SK-N-SH treated with all-trans-retinoic acid at 6 μM for 48 hours (cell line): ENCODE measurements at regions not wholly inside any gene's neighbourhood (a gene's known extent, or its start where the extent isn't known, plus 50 kb on each side); places are given as distances from the start of the nearest gene placed in this dataset.

Experiments
- ARNTL ChIP-seq: fragments of 450-650 bp; formaldehyde crosslinking; IDR thresholded peaks from 2 replicates; pipeline ENCODE4 v1.5.0; 2020; ENCODE audit warnings: low read depth, mild to moderate bottlenecking, moderate library complexity, borderline replicate concordance
- CREB5 ChIP-seq: fragments of 250-450 bp; sonication (Bioruptor Pico); IDR thresholded peaks from 2 replicates; pipeline ENCODE4 v1.5.1; 2020; ENCODE audit warnings: low read depth, mild to moderate bottlenecking, moderate library complexity
- PATZ1 ChIP-seq: fragments of 250-450 bp; sonication (Bioruptor Pico); IDR thresholded peaks from 2 replicates; pipeline ENCODE4 v1.8.0; 2020; ENCODE audit warnings: mild to moderate bottlenecking, moderate library complexity, borderline replicate concordance
- TOX ChIP-seq: fragments of 250-450 bp; sonication (Bioruptor Pico); IDR thresholded peaks from 2 replicates; pipeline ENCODE4 v1.8.0; 2021; ENCODE audit warnings: mild to moderate bottlenecking, moderate library complexity, borderline replicate concordance

DNA sequence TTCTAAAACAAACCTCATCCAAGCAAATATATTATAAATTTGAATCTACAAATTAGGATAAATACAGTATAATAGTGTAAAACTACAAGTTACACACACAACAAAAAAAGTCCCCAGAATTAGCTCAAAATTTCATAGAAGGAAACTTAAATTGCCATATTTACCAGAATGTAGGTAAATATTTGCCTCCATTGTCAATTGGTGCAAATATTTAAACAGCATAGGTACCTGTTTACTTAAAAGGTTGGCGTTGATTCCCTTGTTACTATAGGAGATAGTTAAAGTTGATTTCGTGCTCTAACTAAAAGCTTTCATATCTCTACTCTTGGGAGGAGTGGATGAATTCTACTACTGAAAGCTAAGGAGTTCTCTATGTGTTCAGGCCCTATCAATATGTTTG, 111.6 kb upstream of the TENT5A start:
- no peak for TF ChIP-seq CREB5
- no peak for TF ChIP-seq ARNTL
- no peak for TF ChIP-seq PATZ1
- TF ChIP-seq TOX (CRISPR knock-in tag) = no peak
